ENCODE measurements at regions not wholly inside any gene's neighbourhood (a gene's known extent, or its start where the extent isn't known, plus 50 kb on each side); places are given as distances from the start of the nearest gene placed in this dataset.
"Not testable (repeated sequence)": the region's sequence is repeated elsewhere in the genome, so short reads cannot be mapped to it uniquely, and the experiment has no call there.

- not testable (repeated sequence) for TF ChIP-seq CTCF, POLR2A (IDR thresholded peaks at IDR 0.05)
These were observed 318.4 kb downstream of the COL11A1 start for GRCh38 chr1:102789951-102790350.

All from breast epithelium (tissue), 3 donors.